ELF-1 (cell line): ENCODE measurements at regions not wholly inside any gene's neighbourhood (a gene's known extent, or its start where the extent isn't known, plus 50 kb on each side); places are given as distances from the start of the nearest gene placed in this dataset.

Experiments
- DNase-seq: peaks from one replicate; pipeline ENCODE4 v3.0.0-alpha.2; 2016; ENCODE audit warnings: low read depth, low spot score

- no peak for DNase-seq
These were observed 50.1 kb upstream of the KCNK12 start for GRCh38 chr2:47620770-47621437.
